Epidermal melanocyte (primary cell): ENCODE measurements at regions not wholly inside any gene's neighbourhood (a gene's known extent, or its start where the extent isn't known, plus 50 kb on each side); places are given as distances from the start of the nearest gene placed in this dataset.

Experiments
- DNase-seq: peaks from one replicate; pipeline ENCODE4 v3.0.0; 2011; ENCODE audit warnings: low spot score; ENCODE audit not compliant: insufficient read length

DNA sequence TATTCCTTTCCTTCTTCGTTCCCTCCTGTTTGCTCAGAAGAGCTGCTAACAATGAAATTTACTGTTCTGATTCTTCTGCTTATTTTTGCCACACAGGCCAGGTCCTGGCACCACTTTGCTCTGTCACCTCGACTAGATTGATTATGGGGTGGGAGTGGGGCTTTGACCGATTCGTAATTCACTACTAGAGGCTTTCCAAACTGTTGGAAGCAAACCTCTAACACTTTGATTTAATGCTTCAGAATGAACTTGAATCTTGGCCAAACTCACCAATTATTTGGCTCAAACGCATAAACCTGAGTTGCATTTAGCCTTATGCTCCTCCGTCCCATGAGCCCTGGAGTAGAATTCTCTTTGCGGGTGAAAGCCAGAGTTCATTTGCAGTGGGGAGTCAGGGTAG, 476.2 kb upstream of the FZD8 start:
- no peak for DNase-seq

DNA sequence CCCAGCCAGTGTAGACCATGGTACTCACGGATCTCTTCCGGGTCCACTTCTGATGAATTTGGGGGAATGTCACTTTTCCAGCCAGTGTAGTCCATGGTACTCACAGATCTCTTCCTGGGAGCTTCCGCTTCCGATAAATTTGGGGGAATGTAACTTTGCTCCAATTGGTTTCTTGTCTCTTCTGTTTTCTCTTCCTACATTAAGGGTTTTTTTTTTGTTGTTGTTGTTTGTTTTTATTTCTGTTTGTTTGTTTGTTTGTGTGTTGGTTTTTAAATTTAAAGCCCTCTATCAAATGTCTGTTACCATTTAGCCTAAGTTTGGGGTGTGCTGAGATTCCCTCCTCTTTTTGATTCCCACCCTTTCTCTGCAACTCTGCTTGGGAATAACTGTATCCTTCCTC, 475.8 kb upstream of the FZD8 start:
- no peak for DNase-seq

DNA sequence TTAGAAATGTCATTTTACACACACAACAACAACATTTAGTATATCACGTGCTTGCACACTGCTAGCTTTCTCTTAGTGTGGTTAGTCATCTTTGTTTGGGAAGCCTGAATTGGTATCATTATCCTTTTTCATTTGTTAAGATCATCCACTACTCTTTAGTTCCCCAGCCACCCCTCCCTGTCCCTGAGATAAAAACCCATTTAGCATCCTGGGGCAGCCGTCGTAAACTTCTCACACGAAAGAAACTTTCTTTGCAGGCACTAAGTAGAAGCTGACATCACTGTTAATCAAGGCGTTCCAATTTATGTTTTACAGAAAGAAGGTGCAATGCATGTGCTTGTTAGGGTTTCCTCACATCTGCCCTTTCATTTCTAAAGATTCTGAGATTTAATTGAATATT, 475.1 kb upstream of the FZD8 start:
- DNase-seq = no peak

DNA sequence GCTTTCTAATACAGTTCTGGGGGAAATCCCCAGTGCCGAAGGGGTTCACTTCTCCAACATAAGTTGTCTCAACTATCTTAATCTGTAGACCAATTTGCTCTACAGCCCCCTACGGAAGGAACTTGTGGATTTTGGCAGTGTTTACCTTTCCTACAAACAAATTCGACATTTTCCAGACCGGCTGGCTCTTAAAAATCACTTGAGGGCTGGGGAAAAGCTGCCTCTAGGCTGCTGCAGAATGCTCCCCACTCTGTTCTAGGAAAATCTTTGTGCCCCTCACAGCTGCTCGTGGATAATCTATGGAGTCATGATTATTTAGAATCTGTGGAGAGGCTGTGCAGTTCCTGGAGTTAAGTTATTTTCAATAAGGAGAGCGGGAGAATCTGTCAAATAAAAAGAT, 474.6 kb upstream of the FZD8 start:
- DNase-seq = no peak

DNA sequence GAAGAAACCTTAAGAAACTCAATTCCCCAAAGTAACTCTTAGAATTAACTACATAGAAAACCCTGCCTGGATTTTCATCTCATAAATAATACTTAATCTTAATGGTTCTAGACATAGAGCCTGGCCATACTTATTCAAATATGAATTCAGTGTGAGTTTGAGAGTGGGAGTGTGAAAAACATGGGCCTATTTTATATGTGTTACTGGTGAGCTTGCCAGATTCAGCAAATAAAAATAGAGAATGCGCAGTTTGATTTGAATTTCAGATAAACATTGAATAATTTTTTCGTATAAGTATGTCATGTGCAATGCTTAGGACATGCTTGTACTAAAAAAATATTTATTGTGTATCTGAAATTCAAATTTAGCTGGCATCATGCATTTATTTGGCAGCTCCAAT, 473.9 kb upstream of the FZD8 start:
- no peak for DNase-seq

DNA sequence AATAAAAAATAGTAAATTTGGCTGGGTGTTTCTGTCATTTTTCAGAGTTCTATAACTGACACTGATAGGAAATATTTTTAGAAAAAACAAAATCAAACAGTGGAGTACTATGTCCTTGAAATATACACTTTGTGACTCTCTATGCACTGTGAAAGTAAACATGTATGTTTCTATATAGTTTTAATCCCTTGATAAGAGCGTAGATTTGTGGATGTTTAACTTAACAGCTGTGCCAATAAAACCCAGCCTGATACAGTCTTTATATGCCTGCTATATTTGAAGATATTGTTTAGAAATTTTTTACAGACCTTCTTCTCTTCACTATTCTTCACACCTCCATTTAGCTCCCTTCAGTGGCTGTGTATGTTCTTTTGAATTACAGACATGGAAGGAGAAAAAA, 473.3 kb upstream of the FZD8 start:
- DNase-seq = no peak

DNA sequence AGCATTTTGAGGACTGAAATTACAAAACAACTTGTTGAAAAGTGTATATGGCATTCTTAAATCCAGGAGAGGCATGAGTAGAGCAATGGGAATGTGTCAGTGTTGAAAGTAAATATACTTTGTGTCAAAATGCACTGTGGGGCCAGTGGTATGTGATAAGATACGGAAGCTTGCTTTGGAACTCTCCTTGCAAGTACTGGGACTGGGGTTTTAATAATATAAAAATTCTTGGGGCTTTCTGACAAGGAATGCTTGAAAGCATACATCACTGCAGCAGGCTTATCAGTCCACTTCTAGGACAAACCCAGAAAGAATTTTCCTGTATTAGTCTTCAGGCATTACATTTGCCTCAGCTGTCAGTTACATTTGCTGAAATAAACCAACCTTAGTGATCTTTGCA, 472.8 kb upstream of the FZD8 start:
- DNase-seq = no peak

DNA sequence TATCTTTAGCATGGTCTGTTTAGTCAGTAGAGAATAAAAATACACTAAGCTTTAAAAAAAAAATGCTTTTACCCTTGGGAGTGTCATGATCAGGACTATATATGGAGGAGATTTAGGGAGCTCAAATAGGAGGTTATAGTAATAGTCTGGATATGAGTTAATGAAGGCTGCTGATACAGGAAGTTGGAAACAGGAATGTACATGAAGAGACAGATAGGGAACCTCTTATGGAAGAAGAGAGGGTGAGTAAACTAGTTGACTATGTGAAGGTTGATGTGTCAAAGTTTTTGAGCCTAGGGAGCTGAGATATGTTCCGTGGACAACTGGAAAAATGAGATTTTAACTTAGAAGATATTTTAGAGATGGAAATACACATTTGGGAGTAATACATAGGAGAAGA, 472.0 kb upstream of the FZD8 start:
- DNase-seq = no peak

DNA sequence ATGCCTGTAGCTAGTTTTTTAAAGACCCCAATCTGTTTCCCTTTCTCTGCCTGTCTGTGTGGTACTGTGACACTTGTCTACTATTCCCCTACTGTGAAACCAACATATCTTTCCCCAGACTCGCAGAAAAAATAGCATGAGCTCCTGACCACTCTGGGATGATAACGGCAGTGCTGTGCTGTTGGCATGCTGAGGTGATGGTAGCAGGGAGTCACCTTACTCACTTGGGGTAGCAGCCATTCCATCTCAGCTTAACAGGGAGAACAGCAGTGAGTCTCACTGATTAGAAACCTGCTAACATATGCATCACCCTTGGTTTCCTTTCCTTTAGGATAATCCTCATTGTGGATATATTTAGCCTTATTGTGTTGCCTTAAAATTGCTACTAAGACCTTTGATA, 469.6 kb upstream of the FZD8 start:
- DNase-seq = no peak

DNA sequence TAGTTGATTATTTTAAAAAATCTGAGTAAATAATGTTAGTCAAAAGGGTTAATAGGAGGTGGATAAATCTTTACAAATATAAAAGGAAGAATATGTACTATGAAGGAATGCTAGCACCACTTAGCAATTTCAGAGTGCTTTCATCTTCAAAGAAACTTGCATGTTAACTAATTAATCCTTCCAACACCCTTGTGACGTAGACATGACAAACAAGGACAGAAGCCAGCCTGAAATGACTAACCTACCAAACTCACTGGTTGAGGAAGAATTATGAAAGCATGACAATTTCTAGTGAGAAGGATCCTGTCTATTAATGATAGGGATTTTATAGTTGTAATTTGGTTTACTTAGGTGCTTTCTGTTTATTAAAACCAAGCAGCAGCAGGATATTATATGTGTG, 468.0 kb upstream of the FZD8 start:
- DNase-seq = no peak

DNA sequence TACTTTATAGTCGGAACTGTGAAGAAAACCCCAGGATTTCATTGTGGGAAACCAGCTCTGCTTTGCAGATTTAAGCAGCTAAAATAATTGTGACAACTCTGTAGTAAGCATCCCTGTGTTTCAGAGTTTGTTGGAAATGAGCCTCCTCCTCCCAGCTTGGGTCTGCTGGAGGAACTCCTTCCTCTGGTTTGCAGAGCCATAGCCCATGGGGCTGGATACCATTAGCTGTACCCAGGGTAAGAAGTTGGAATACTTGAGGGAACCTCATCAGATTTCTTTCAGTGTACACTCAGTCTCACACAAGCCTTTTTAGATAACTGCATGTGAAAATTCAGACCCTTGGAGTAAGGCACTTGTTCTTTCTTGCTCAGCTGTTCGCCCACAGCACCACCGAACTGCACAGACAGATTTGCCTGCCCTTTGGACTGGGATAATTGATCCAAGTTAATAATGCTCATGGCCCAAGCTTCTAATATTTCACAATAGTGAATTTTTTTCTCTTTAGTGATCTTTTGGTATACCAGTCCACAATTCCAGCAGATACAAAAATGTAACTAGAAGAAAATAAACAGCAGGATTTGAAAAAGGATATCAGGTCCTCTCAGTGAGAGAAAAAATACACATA, 467.4 kb upstream of the FZD8 start:
- DNase-seq = no peak

DNA sequence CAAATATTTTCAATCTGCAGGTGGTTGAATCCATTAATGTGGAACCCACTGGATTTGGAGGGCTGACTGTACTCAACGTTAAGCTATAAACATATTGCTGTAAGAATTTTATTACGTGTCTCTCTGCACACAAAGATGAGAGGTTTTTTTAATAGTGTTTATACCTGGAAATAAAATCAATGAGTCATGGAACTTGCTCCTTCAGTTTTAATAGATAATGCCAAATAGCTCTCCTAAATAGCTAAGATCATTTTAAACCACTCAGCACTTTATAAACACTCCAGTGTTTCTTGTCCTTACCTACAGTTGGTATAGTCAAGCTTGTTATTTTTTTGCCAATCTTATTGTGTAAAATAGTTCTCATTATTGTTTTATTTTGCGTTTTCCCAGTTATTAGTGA, 455.6 kb upstream of the FZD8 start:
- DNase-seq = no peak

DNA sequence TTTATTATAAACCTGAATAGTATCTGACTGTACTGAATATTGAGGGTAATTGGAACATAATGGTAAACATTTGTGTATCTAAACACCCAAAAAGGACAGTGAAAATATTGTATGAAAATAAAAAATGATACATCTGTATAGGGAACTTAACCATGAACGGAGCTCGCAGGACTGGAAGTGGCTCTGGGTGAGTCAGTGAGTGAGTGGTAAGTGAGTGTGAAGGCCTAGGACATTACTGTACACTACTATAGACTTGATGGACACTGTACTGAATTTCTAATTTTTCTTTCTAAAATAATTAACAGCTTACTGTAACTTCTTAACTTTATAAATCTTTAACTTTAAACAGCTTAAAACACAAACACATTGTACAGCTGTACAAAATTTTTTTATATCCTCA, 454.5 kb upstream of the FZD8 start:
- DNase-seq = no peak

DNA sequence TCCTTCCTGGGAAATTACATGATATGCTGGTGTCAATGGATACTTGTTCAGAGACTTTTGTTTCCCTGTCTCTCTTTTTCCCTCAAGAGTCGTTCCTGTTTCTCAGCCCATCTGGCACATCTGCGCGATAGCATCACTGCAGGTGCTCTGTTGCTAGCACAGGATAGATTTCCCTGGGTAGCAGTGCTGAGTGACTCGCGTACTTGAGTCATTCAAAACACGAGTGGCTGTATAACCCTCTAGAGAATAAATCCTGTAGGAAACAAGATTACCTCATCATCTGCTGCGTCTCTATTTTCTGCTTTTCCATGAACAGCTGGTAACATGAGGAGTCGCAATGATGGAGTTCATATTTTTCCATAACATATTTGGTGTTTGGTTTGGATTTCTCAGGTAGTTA, 452.0 kb upstream of the FZD8 start:
- DNase-seq = no peak

DNA sequence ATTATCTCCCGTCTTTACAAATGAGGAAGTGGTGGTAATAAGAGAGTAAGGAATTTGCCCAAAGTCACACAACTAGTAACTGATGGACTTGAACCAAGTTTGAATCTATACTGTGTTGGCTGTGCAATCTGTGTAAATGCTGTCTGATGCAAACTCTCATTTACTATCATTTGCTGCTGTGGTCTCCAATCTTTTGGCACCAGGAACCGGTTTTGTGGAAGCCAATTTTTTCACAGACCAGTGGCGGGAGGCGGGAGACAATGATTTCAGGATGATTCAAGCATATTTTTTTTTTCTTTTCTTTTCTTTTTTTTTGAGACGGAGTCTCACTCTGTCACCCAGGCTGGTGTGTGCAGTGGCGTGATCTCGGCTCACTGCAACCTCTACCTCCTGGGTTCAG, 450.0 kb upstream of the FZD8 start:
- no peak for DNase-seq

DNA sequence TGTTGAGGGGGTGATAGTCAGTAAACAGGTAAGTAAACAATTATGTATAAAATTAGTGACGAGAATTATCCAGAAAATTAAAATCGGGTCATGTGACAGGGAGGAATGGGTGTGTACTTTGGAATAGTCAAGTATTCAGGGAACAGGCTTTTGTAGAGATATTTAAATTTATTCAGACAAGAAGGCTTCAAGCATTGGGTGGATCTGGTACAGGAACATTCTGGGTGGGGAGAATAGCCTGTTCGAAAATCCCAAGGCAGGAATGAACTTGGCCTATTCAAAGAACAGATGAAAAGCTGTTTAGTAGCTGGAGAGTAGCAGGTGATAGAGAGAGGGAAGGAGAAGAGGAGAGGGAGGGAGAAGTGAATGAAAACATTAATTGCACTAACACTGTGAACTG, 448.9 kb upstream of the FZD8 start:
- DNase-seq = no peak

DNA sequence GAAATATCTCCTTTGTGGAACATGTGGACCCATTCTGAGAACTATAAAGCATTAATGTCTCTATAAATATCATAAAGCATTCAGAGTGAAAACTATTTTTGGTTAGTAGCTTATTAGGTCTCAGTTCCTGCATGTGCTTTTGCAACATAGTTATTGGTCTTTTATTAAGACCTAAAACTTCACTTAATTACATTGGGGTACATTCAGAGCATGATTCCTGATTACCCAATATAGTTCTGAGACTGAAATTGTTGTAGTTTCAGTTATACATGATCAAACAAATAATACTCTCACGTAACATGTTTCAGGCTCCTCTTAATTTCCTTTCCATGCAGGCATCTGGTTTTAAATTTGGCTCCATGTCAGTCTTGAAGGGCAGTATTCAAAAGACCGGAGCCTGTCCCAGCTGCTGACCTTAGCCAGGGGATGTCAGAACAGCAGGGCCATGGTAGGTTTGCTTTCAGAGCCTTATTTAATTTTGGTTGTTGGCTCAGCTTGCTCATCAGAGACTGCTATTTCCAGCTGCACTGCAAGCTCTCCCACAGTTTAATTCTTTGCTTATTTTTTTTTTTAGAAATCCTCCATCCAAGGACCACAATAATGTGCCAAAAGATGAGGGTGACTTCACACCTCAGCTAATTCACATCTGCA, 447.8 kb upstream of the FZD8 start:
- DNase-seq = no peak

DNA sequence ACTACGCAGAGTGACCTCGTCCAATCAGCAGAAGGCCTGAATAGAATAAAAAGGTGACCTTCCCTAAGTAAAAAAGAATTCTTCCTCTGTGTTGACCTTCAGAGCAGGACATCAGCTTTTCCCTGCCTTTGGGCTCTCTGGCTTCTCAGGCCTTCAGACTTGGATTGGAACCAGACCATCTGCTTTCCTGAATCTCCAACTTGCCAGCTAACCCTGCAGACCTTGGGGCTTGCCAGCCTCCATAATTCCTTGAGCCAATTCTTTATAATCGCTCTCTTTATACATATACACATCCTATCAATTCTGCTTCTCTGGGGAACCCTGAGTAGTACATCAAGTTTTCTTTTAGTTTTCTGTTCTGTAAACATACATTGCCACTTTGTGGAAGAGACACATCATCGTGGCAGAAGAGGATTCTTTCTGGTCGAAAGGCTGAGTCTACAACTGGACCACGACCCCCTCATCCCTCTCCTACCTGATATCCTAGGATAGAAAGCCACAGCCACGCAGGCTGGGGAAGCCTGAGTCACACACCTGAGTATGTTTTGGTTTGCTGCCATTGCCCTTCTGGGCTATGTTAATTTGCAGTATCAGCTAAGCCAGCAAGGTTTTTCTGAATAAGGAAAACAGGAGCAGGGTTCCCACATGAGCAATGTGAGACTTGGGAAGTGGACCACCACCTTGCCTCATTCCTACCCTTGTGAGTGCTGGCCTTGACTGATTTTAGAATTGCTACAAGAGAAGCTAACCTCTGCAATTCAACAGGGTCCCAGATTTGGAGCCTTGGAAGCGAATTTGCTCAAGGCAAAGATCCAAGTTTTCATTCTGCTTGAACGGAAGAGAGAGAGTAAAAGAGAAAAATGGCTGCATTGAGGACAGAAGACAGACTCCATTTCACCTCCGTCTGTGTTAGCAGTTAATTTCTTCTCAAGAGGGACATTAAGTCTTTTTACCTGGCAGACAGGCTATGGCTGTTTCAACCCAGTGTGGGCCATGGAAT, 445.2 kb upstream of the FZD8 start:
- DNase-seq = no peak

DNA sequence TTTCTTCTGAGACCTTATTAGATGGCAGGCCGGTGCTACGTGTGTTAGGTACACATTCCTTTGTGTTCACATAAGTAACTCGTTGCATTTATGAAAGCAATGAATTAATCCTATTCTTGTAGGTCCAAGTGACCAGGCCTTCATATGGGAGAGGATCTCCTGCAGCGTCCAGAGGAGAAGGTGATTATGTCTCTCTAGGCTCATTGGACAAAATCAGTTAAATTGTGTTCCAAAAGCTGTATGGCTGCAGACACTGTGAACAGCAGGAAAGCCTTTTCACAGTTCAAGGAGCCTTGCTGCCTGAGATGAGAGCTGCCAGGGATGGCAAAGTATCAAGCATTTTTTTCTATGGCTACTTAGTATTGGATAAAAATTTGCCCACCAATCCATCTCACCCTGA, 433.1 kb upstream of the FZD8 start:
- DNase-seq = no peak

DNA sequence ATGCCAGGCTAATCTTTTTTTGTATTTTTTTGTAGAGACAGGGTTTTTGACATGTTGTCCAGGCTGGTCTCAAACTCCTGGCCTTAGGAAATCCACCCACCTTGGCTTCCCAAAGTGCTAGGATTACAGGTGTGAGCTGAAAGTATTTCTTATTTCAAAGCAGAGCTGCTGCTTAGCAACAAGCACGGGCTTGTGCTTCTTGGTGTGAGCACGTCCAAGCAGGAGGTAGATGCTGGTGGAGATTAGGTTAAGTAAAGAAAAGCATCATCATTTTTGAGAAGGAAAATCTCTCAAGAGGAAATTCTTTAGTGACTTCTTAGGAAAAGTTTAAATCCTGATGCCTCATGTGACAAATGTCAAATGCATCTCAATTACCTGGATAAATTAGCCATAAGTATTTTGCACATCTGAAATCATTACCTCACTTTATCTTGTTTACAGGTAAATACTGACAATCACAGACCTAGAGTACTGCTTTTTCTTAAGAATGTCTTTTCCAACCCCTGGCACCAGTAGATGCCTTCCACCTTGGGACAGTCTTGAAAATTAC, 431.8 kb upstream of the FZD8 start:
- no peak for DNase-seq

DNA sequence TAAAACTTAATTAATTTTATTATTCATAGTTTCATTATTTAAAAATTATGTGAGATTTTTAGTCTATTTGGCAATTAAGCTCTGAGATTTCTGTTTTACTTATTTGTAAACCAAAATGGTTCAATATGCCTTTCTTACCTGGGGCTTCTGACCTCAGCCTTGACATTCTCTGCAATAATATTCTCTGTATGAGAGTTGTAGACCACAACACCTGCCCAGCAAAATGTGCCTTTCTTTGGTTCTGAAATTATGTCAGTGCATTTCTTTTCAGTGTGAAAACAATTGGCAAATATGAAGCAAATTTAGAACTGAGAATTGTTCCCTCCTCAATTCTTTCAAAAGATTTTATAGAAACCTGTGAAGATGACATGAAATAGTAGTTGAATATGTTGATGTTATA, 426.4 kb upstream of the FZD8 start:
- no peak for DNase-seq

DNA sequence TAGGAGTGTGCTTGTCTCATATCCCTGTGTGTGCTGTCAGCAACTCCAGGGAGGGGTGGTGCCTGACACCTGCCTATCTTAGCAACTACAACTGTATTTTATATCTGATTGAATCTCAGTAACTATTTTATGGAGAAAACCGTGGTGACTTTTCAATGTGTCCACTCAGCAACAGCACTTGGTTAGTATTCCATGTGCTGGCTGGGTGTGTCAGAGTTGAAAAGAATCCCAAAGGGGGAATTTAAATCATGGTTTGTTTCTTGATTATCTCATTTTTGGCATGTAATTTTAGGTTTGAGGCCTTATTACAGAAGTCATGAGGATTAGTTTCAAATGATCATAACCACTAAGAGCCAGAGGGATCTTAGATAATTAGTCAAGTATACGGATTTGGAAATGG, 425.7 kb upstream of the FZD8 start:
- DNase-seq = no peak
